ENCODE measurements at regions not wholly inside any gene's neighbourhood (a gene's known extent, or its start where the extent isn't known, plus 50 kb on each side); places are given as distances from the start of the nearest gene placed in this dataset.

GRCh38 chr2:82259551-82259950, 1955.0 kb upstream of the LRRTM1 start:
- H4K20me1 ChIP-seq (ENCODE audit: insufficient read depth, low read length, poor library complexity, severe bottlenecking) = no peaks in the 10 kb centered on the region
- TF ChIP-seq CTCF (conservative IDR thresholded peaks at IDR 0.05; ENCODE audit: low read length) (no peak), EZH2phosphoT487 (IDR thresholded peaks at IDR 0.05; ENCODE audit: borderline replicate concordance) (no peak)
- no peak overlapping the region for H3K9ac ChIP-seq (ENCODE audit: low read depth, low read length, poor library complexity, severe bottlenecking)
- H3K27me3 ChIP-seq (ENCODE audit: insufficient read depth, low read length, poor library complexity, severe bottlenecking) = no peaks in the 10 kb centered on the region
- no peaks in the 10 kb centered on the region for H3F3A ChIP-seq (ENCODE audit: low read depth)
- H3K36me3 ChIP-seq (ENCODE audit: insufficient read depth, low read length) = no peaks in the 10 kb centered on the region
- no peaks in the 10 kb centered on the region for H3K79me2 ChIP-seq (ENCODE audit: insufficient read depth, low read length)
- no peak overlapping the region for H2AFZ ChIP-seq (ENCODE audit: low read length)
- H3K4me2 ChIP-seq (ENCODE audit: low read depth, low read length, poor library complexity, severe bottlenecking) = no peak overlapping the region
- no peak overlapping the region for H3K4me3 ChIP-seq (ENCODE audit: low read length, poor library complexity, severe bottlenecking)
- no peaks in the 10 kb centered on the region for H3K9me2 ChIP-seq (replicated peaks; ENCODE audit: low read depth, low read length)
- H3K9me3 ChIP-seq (ENCODE audit: insufficient read depth, low read depth, low read length) = no peaks in the 10 kb centered on the region
- no peaks in the 10 kb centered on the region for H3K4me1 ChIP-seq (ENCODE audit: insufficient read depth, low read length, poor library complexity, severe bottlenecking)

- no peaks in the 10 kb centered on the region for H4K20me1 ChIP-seq (ENCODE audit: insufficient read depth, low read length, poor library complexity, severe bottlenecking)
- TF ChIP-seq EZH2phosphoT487 (IDR thresholded peaks at IDR 0.05; ENCODE audit: borderline replicate concordance) (no peak), CTCF (conservative IDR thresholded peaks at IDR 0.05; ENCODE audit: low read length) (no peak)
- no peak overlapping the region for H2AFZ ChIP-seq (ENCODE audit: low read length)
- no peaks in the 10 kb centered on the region for H3K27me3 ChIP-seq (ENCODE audit: insufficient read depth, low read length, poor library complexity, severe bottlenecking)
- no peaks in the 10 kb centered on the region for H3K9me2 ChIP-seq (replicated peaks; ENCODE audit: low read depth, low read length)
- H3K9ac ChIP-seq (ENCODE audit: low read depth, low read length, poor library complexity, severe bottlenecking) = no peak overlapping the region
- no peaks in the 10 kb centered on the region for H3K36me3 ChIP-seq (ENCODE audit: insufficient read depth, low read length)
- H3K4me1 ChIP-seq (ENCODE audit: insufficient read depth, low read length, poor library complexity, severe bottlenecking) = no peaks in the 10 kb centered on the region
- no peak overlapping the region for H3K4me2 ChIP-seq (ENCODE audit: low read depth, low read length, poor library complexity, severe bottlenecking)
- H3K79me2 ChIP-seq (ENCODE audit: insufficient read depth, low read length) = no peaks in the 10 kb centered on the region
- H3F3A ChIP-seq (ENCODE audit: low read depth) = no peaks in the 10 kb centered on the region
- H3K9me3 ChIP-seq (ENCODE audit: insufficient read depth, low read depth, low read length) = no peaks in the 10 kb centered on the region
- no peak overlapping the region for H3K4me3 ChIP-seq (ENCODE audit: low read length, poor library complexity, severe bottlenecking)
Observed at GRCh38 chr2:82257796-82258555, 1953.4 kb upstream of the LRRTM1 start.

- Histone ChIP-seq H3K4me2 (ENCODE audit: low read depth, low read length, poor library complexity, severe bottlenecking) (no peak overlapping the region), H3F3A (ENCODE audit: low read depth) (no peaks in the 10 kb centered on the region), H3K36me3 (ENCODE audit: insufficient read depth, low read length) (no peaks in the 10 kb centered on the region), H3K79me2 (ENCODE audit: insufficient read depth, low read length) (no peaks in the 10 kb centered on the region), H3K9me2 (replicated peaks; ENCODE audit: low read depth, low read length) (no peaks in the 10 kb centered on the region), H4K20me1 (ENCODE audit: insufficient read depth, low read length, poor library complexity, severe bottlenecking) (no peaks in the 10 kb centered on the region), H3K4me1 (ENCODE audit: insufficient read depth, low read length, poor library complexity, severe bottlenecking) (no peaks in the 10 kb centered on the region), H3K27me3 (ENCODE audit: insufficient read depth, low read length, poor library complexity, severe bottlenecking) (no peaks in the 10 kb centered on the region), H3K9ac (ENCODE audit: low read depth, low read length, poor library complexity, severe bottlenecking) (no peak overlapping the region), H2AFZ (ENCODE audit: low read length) (no peak overlapping the region), H3K4me3 (ENCODE audit: low read length, poor library complexity, severe bottlenecking) (no peak overlapping the region), H3K9me3 (ENCODE audit: insufficient read depth, low read depth, low read length) (no peaks in the 10 kb centered on the region)
- no peak for TF ChIP-seq CTCF (conservative IDR thresholded peaks at IDR 0.05; ENCODE audit: low read length)
- TF ChIP-seq EZH2phosphoT487 (IDR thresholded peaks at IDR 0.05; ENCODE audit: borderline replicate concordance) = no peak
Observed at GRCh38 chr2:82256983-82257632, 1952.6 kb upstream of the LRRTM1 start.

Measured in Loucy (cell line).